HCT116 (cell line): ENCODE measurements at regions not wholly inside any gene's neighbourhood (a gene's known extent, or its start where the extent isn't known, plus 50 kb on each side); places are given as distances from the start of the nearest gene placed in this dataset.
"Not testable (repeated sequence)": the region's sequence is repeated elsewhere in the genome, so short reads cannot be mapped to it uniquely, and the experiment has no call there.

ENCODE experiments used
- ATAC-seq: fragments of 200-7000 bp; cut with Tn5 transposase; 2 replicates; pipeline ENCODE4 v1.9.1; 2020; ENCODE audit warnings: mild to moderate bottlenecking, moderate library complexity
- BruUV-seq: library from RNA; stranded (reverse); fragments of 400-500 nt; replicated peaks from 2 replicates; lab custom pipeline; 2021; lab: Mats Ljungman, UMichigan
- CTCF ChIA-PET: fragments of 300-600 bp; sonication (Branson Sonifier 250); formaldehyde crosslinking; loops from one replicate; lab custom pipeline; 2021; ENCODE audit warnings: antibody characterized with exemption; lab: Charles Lee
- POLR2A ChIA-PET: fragments of 300-600, 350-600 bp; sonication (Branson Sonifier 250); formaldehyde crosslinking; loops from one replicate; lab custom pipeline; 2021; ENCODE audit warnings: antibody characterized with exemption; lab: Charles Lee
- RAD21 ChIA-PET, 2 experiments: fragments of 300-600 bp; sonication (Branson Sonifier 250); formaldehyde crosslinking; loops; one replicate each; lab custom pipeline; 2023; ENCODE audit warnings: low total read pairs in 2 of 2; ENCODE audit not compliant: uncharacterized antibody in 2 of 2, unreplicated experiment in 2 of 2, low non-redundant PET in 1 of 2; lab: Charles Lee
- DNase-seq: peaks from one replicate; pipeline ENCODE4 v3.0.0-alpha.2; 2010; ENCODE audit warnings: low read depth, low spot score
- H2AFZ ChIP-seq: fragments of 200-600 bp; shearing (Covaris generic), sonication (generic); 2 replicates; pipeline ENCODE4 v1.6.1; 2017; ENCODE audit warnings: low read depth, mixed run types, mixed read lengths, antibody characterized with exemption, low read length; ENCODE audit not compliant: poor library complexity, severe bottlenecking
- H3K27ac ChIP-seq: 2 replicates; pipeline ENCODE4 v1.5.1; 2012; ENCODE audit warnings: low read depth, low read length
- H3K27me3 ChIP-seq: fragments of 200-600 bp; sonication (generic); 2 replicates; pipeline ENCODE4 v1.6.1; 2016; ENCODE audit warnings: mixed run types, low read length, mixed read lengths; ENCODE audit not compliant: insufficient read depth
- H3K36me3 ChIP-seq, 2 experiments: fragments of 200-500 bp in 1 of 2; fragments of 200-600 bp in 1 of 2; sonication (Bioruptor generic) in 1 of 2; sonication (generic) in 1 of 2; 2 replicates each; pipeline versions ENCODE4 v1.5.1 to v1.6.1; 2014 to 2016; ENCODE audit warnings: low read length in 2 of 2, inconsistent platforms in 1 of 2, mixed read lengths in 1 of 2, mixed run types in 1 of 2; ENCODE audit not compliant: insufficient read depth in 2 of 2, control insufficient read depth in 1 of 2
- H3K4me1 ChIP-seq, 2 experiments: fragments of 200-600 bp in 1 of 2; sonication (generic) in 1 of 2; 2 replicates each; pipeline versions ENCODE4 v1.5.1 to v1.6.1; 2012 to 2017; ENCODE audit warnings: low read length in 2 of 2, inconsistent platforms in 1 of 2, mild to moderate bottlenecking in 1 of 2, mixed read lengths in 1 of 2, mixed run types in 1 of 2, moderate library complexity in 1 of 2; ENCODE audit not compliant: insufficient read depth in 2 of 2, control insufficient read depth in 1 of 2
- H3K4me2 ChIP-seq: fragments of 200-600 bp; sonication (generic); 2 replicates; pipeline ENCODE4 v1.6.1; 2017; ENCODE audit warnings: mixed run types, low read length, mixed read lengths
- H3K4me3 ChIP-seq, 2 experiments: fragments of 200-600 bp in 1 of 2; sonication (generic) in 1 of 2; replicated peaks in 1 of 2; 2 replicates each; pipeline ENCODE4 v1.5.1; 2011 to 2016; ENCODE audit warnings: low read length in 2 of 2, control low read depth in 1 of 2, low read depth in 1 of 2, mild to moderate bottlenecking in 1 of 2, mixed read lengths in 1 of 2, mixed run types in 1 of 2
- H3K79me2 ChIP-seq: fragments of 200-600 bp; sonication (generic); 2 replicates; pipeline ENCODE4 v1.6.1; 2017; ENCODE audit warnings: mild to moderate bottlenecking, mixed run types, low read length, moderate library complexity, mixed read lengths; ENCODE audit not compliant: insufficient read depth
- H3K9ac ChIP-seq: fragments of 200-600 bp; sonication (generic); 2 replicates; pipeline ENCODE4 v1.6.1; 2016; ENCODE audit warnings: low read length, mixed read lengths
- H3K9me2 ChIP-seq: fragments of 200-600 bp; sonication (generic), shearing (Covaris generic); 2 replicates; pipeline ENCODE4 v1.6.1; 2017; ENCODE audit warnings: mixed run types, mild to moderate bottlenecking, moderate library complexity; ENCODE audit not compliant: insufficient read depth
- H3K9me3 ChIP-seq, 2 experiments: fragments of 200-500 bp in 1 of 2; fragments of 200-600 bp in 1 of 2; sonication (Bioruptor generic) in 1 of 2; sonication (generic) in 1 of 2; 2 replicates each; pipeline ENCODE4 v1.6.1; 2014 to 2017; ENCODE audit warnings: low read length in 2 of 2, mixed read lengths in 2 of 2, inconsistent platforms in 1 of 2, low read depth in 1 of 2, mild to moderate bottlenecking in 1 of 2, mixed run types in 1 of 2, moderate library complexity in 1 of 2; ENCODE audit not compliant: control insufficient read depth in 1 of 2, insufficient read depth in 1 of 2
- H4K20me1 ChIP-seq: fragments of 200-600 bp; sonication (generic), shearing (Covaris generic); 2 replicates; pipeline ENCODE4 v1.6.1; 2017; ENCODE audit warnings: mixed run types, mild to moderate bottlenecking, moderate library complexity; ENCODE audit not compliant: insufficient read depth
- CEBPB ChIP-seq: IDR thresholded peaks from 2 replicates; pipeline ENCODE4 v1.6.1; 2012; ENCODE audit warnings: low read depth
- JUND ChIP-seq: IDR thresholded peaks from 2 replicates; pipeline ENCODE4 v1.6.1; 2012
- POLR2AphosphoS5 ChIP-seq: IDR thresholded peaks from 2 replicates; pipeline ENCODE4 v1.6.1; 2011; ENCODE audit warnings: mild to moderate bottlenecking, low read depth, low read length, moderate library complexity
- SP1 ChIP-seq: IDR thresholded peaks from 2 replicates; pipeline ENCODE4 v1.6.1; 2012; ENCODE audit warnings: low read depth
- SRF ChIP-seq: IDR thresholded peaks from 2 replicates; pipeline ENCODE4 v1.6.1; 2012; ENCODE audit warnings: low read depth
- TCF7L2 ChIP-seq: IDR thresholded peaks from 2 replicates; pipeline ENCODE4 v1.7.0; 2011; ENCODE audit warnings: borderline replicate concordance, inconsistent platforms; ENCODE audit not compliant: insufficient read depth, insufficient read length; ENCODE audit errors: extremely low read depth
- intact Hi-C: fragments of 100-400 bp; cut with micrococcal nuclease; formaldehyde crosslinking; loops from 2 replicates; pipeline ENCODE4 v1.10.0; 2022
- TF ChIP-seq, protein P1 (sequence below): IDR thresholded peaks from 2 replicates; pipeline ENCODE4 v1.6.1; 2012
- TF ChIP-seq, protein P2 (sequence below): IDR thresholded peaks from 2 replicates; pipeline ENCODE4 v1.6.1; 2012; ENCODE audit warnings: low read depth

DNA sequence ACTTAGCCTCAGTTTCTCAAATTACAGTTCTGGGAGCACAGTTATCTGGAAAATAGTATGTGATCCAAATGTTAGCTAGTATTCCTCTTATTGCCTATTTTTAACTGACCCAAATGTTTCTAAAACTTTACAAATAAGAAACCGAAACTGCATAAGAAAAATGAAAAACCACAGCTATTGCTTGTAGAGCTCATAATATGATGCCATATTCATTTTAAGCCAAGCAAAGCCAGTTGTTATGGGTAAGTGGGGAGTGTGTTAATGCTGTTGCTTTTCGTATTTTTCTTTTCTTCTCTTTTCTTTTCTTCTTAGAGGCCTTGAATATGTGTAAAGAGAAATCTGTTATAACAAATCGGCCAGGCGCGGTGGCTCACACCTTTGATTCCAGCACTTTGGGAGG lies 447.4 kb upstream of the TUSC1 start (continued):
- TF ChIP-seq, protein P1, sequence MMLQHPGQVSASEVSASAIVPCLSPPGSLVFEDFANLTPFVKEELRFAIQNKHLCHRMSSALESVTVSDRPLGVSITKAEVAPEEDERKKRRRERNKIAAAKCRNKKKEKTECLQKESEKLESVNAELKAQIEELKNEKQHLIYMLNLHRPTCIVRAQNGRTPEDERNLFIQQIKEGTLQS: no peak
- no peak for TF ChIP-seq POLR2AphosphoS5
- no peak for TF ChIP-seq SRF
- TF ChIP-seq JUND: no peak
- TF ChIP-seq, protein P2, sequence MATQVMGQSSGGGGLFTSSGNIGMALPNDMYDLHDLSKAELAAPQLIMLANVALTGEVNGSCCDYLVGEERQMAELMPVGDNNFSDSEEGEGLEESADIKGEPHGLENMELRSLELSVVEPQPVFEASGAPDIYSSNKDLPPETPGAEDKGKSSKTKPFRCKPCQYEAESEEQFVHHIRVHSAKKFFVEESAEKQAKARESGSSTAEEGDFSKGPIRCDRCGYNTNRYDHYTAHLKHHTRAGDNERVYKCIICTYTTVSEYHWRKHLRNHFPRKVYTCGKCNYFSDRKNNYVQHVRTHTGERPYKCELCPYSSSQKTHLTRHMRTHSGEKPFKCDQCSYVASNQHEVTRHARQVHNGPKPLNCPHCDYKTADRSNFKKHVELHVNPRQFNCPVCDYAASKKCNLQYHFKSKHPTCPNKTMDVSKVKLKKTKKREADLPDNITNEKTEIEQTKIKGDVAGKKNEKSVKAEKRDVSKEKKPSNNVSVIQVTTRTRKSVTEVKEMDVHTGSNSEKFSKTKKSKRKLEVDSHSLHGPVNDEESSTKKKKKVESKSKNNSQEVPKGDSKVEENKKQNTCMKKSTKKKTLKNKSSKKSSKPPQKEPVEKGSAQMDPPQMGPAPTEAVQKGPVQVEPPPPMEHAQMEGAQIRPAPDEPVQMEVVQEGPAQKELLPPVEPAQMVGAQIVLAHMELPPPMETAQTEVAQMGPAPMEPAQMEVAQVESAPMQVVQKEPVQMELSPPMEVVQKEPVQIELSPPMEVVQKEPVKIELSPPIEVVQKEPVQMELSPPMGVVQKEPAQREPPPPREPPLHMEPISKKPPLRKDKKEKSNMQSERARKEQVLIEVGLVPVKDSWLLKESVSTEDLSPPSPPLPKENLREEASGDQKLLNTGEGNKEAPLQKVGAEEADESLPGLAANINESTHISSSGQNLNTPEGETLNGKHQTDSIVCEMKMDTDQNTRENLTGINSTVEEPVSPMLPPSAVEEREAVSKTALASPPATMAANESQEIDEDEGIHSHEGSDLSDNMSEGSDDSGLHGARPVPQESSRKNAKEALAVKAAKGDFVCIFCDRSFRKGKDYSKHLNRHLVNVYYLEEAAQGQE: no peak
- no peak for TF ChIP-seq CEBPB
- no peak for TF ChIP-seq TCF7L2
- TF ChIP-seq SP1: no peak

DNA sequence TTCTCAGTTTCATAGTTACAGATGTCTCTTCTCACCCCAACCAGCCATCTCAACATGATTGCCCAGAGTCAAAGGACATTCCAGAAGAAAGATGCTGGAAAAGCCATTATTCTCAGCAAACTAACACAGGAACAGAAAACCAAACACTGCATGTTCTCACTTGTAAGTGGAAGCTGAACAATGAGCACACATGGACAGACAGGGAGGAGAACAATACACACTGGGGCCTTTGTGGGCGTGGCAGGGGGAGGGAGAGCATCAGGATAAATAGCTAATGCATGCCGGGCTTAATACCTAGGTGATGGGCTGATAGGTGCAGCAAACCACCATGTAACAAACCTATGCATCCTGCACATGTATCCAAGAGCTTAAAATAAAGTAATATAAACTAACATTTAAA lies 437.8 kb upstream of the TUSC1 start:
- intact Hi-C loops, H4K20me1 ChIP-seq, H3K9me2 ChIP-seq, H3K79me2 ChIP-seq, H3K4me1 ChIP-seq, H3K27ac ChIP-seq, H3K36me3 ChIP-seq, CTCF ChIA-PET, DNase-seq, H3K27me3 ChIP-seq, H2AFZ ChIP-seq, H3K9ac ChIP-seq, BruUV-seq, ATAC-seq, H3K4me2 ChIP-seq, RAD21 ChIA-PET, POLR2A ChIA-PET, H3K4me3 ChIP-seq: not testable (repeated sequence)
- peaks cover 5 to 15% of the 10 kb centered on the region in 2 experiments; a peak in 1 of 4 replicates for H3K9me3 ChIP-seq
